HG02981 (cell line): ENCODE measurements at regions not wholly inside any gene's neighbourhood (a gene's known extent, or its start where the extent isn't known, plus 50 kb on each side); places are given as distances from the start of the nearest gene placed in this dataset.
"Not testable (repeated sequence)": the region's sequence is repeated elsewhere in the genome, so short reads cannot be mapped to it uniquely, and the experiment has no call there.

Experiments
- ATAC-seq: cut with Tn5 transposase; IDR thresholded peaks from one replicate; pipeline ENCODE4 v1.9.1; 2021; ENCODE audit warnings: mild to moderate bottlenecking, moderate library complexity; ENCODE audit not compliant: unreplicated experiment

- no peak for ATAC-seq
These were observed 469.8 kb upstream of the ZEB2 start for GRCh38 chr2:144989579-144990270.

- no peak for ATAC-seq
These were observed 468.7 kb upstream of the ZEB2 start for GRCh38 chr2:144988591-144988990.

- ATAC-seq: no peak
These were observed 466.8 kb upstream of the ZEB2 start for GRCh38 chr2:144986691-144987090.

- ATAC-seq: no peak
These were observed 464.1 kb upstream of the ZEB2 start for GRCh38 chr2:144984038-144984437.

GRCh38 chr2:144983107-144983506 is 463.2 kb upstream of the ZEB2 start:
- no peak for ATAC-seq

GRCh38 chr2:144982481-144982880 is 462.6 kb upstream of the ZEB2 start:
- ATAC-seq: no peak

GRCh38 chr2:144975881-144976280 is 456.0 kb upstream of the ZEB2 start:
- ATAC-seq: no peak

- ATAC-seq: no peak
These were observed 452.8 kb upstream of the ZEB2 start for GRCh38 chr2:144972676-144973075.

- no peak for ATAC-seq
These were observed 451.9 kb upstream of the ZEB2 start for GRCh38 chr2:144971786-144972335.

GRCh38 chr2:144970410-144970809 is 450.5 kb upstream of the ZEB2 start:
- not testable (repeated sequence) for ATAC-seq

- ATAC-seq: not testable (repeated sequence)
These were observed 449.6 kb upstream of the ZEB2 start for GRCh38 chr2:144969564-144969963.

- no peak for ATAC-seq
These were observed 448.0 kb upstream of the ZEB2 start for GRCh38 chr2:144967961-144968360.

GRCh38 chr2:144965172-144965571 is 445.3 kb upstream of the ZEB2 start:
- no peak for ATAC-seq

GRCh38 chr2:144963031-144963430 is 443.1 kb upstream of the ZEB2 start:
- no peak for ATAC-seq

GRCh38 chr2:144959416-144959815 is 439.5 kb upstream of the ZEB2 start:
- no peak for ATAC-seq

GRCh38 chr2:144950899-144951560 is 431.1 kb upstream of the ZEB2 start:
- no peak for ATAC-seq

- ATAC-seq: no peak
These were observed 428.4 kb upstream of the ZEB2 start for GRCh38 chr2:144948205-144948855.

GRCh38 chr2:144947709-144948037 is 427.8 kb upstream of the ZEB2 start:
- ATAC-seq: no peak

- no peak for ATAC-seq
These were observed 426.3 kb upstream of the ZEB2 start for GRCh38 chr2:144946263-144946662.

GRCh38 chr2:144944546-144945220 is 424.8 kb upstream of the ZEB2 start:
- ATAC-seq: no peak

GRCh38 chr2:144943986-144944385 is 424.1 kb upstream of the ZEB2 start:
- no peak for ATAC-seq
